Natural killer cell (primary cell): ENCODE measurements at regions not wholly inside any gene's neighbourhood (a gene's known extent, or its start where the extent isn't known, plus 50 kb on each side); places are given as distances from the start of the nearest gene placed in this dataset.

ENCODE experiments used
- ATAC-seq, 3 donors: fragments of 150-1000 bp in 2 of 3; fragments of 200-7000 bp in 1 of 3; cut with Tn5 transposase; 1 replicate in 1 of 3; 2 replicates in 2 of 3; pipeline ENCODE4 v1.10.0; 2021; ENCODE audit warnings: mild to moderate bottlenecking in 2 of 3, moderate library complexity in 2 of 3
- DNase-seq, 2 donors: peaks; one replicate each; pipeline versions ENCODE4 v3.0.0 to v3.0.0-alpha.2; 2013 to 2021; ENCODE audit warnings: mixed read lengths in 1 of 2
- H3K27ac ChIP-seq: one replicate; pipeline ENCODE4 v1.5.1; 2013; ENCODE audit warnings: mild to moderate bottlenecking, low read length
- H3K27me3 ChIP-seq: one replicate; pipeline ENCODE4 v1.6.1; 2013; ENCODE audit warnings: low read length; ENCODE audit not compliant: control insufficient read depth, insufficient read depth
- H3K36me3 ChIP-seq: one replicate; pipeline ENCODE4 v1.6.1; 2013; ENCODE audit warnings: low read length; ENCODE audit not compliant: control insufficient read depth, insufficient read depth
- H3K4me1 ChIP-seq: one replicate; pipeline ENCODE4 v1.6.1; 2013; ENCODE audit warnings: low read length; ENCODE audit not compliant: control insufficient read depth, insufficient read depth
- H3K4me3 ChIP-seq: one replicate; pipeline ENCODE4 v1.5.1; 2013; ENCODE audit warnings: low read length
- H3K9me3 ChIP-seq: one replicate; pipeline ENCODE4 v1.6.1; 2013; ENCODE audit warnings: low read length; ENCODE audit not compliant: control insufficient read depth, insufficient read depth
- H3K27ac Mint-ChIP-seq, 2 donors: one replicate each; pipeline ENCODE4 v1.8.0; 2022; ENCODE audit warnings: mild to moderate bottlenecking in 2 of 2, mixed read lengths in 2 of 2, moderate library complexity in 1 of 2
- H3K27me3 Mint-ChIP-seq, 2 donors: one replicate each; pipeline ENCODE4 v1.8.0; 2022; ENCODE audit warnings: low read depth in 2 of 2, mixed read lengths in 2 of 2
- H3K36me3 Mint-ChIP-seq: one replicate; pipeline ENCODE4 v1.8.0; 2022; ENCODE audit warnings: mixed read lengths
- H3K4me1 Mint-ChIP-seq, 2 donors: one replicate each; pipeline ENCODE4 v1.8.0; 2022; ENCODE audit warnings: mixed read lengths in 2 of 2
- H3K4me3 Mint-ChIP-seq: one replicate; pipeline ENCODE4 v1.8.0; 2022; ENCODE audit warnings: mild to moderate bottlenecking, moderate library complexity, mixed read lengths
- H3K9me3 Mint-ChIP-seq, 2 donors: one replicate each; pipeline ENCODE4 v1.8.0; 2022; ENCODE audit warnings: mixed read lengths in 2 of 2
- CTCF ChIP-seq: fragments of 200-600 bp; IDR thresholded peaks from one replicate; pipeline ENCODE4 v1.8.0; 2022; ENCODE audit warnings: antibody characterized with exemption
- WGBS: methylation state at CpG from one replicate; pipeline ENCODE4 v1.1.7; 2013; ENCODE audit warnings: missing lambda C conversion rate; ENCODE audit not compliant: insufficient coverage; 5-methylcytosine and 5-hydroxymethylcytosine counted together
- intact Hi-C: fragments of 100-400 bp; cut with micrococcal nuclease; formaldehyde crosslinking; loops from one replicate; pipeline ENCODE4 v1.14.2; 2022

GRCh38 chr11:80542704-80543103, 1101.9 kb upstream of the TENM4 start:
- WGBS, result no CpG with 5 or more reads among the region's 2 CpGs
- intact Hi-C loops, result no loop called here

GRCh38 chr11:80538040-80538439, 1097.2 kb upstream of the TENM4 start:
- peaks cover 4% of the 10 kb centered on the region for H3K9me3 ChIP-seq
- no peak overlapping the region for H3K27ac ChIP-seq
- peaks cover 19% of the 10 kb centered on the region in 2 donors for H3K9me3 Mint-ChIP-seq
- ATAC-seq (no peak), DNase-seq (no peak)
- whole genome bisulfite sequencing, result 80% methylated on average over 1 of the region's 2 CpGs
- H3K27me3 ChIP-seq, result no peaks in the 10 kb centered on the region
- TF ChIP-seq CTCF, result no peak
- no peak overlapping the region for H3K4me3 Mint-ChIP-seq
- H3K4me3 ChIP-seq, result no peak overlapping the region
- H3K36me3 ChIP-seq, result no peaks in the 10 kb centered on the region
- no peaks in the 10 kb centered on the region for H3K27me3 Mint-ChIP-seq
- no peaks in the 10 kb centered on the region for H3K4me1 ChIP-seq
- H3K27ac Mint-ChIP-seq, result no peak overlapping the region
- intact Hi-C loops, result no loop called here
- no peaks in the 10 kb centered on the region for H3K36me3 Mint-ChIP-seq
- H3K4me1 Mint-ChIP-seq, result no peaks in the 10 kb centered on the region

More at GRCh38 chr11:80542704-80543103, 1101.9 kb upstream of the TENM4 start:
- Histone ChIP-seq H3K36me3 (no peaks in the 10 kb centered on the region), H3K4me1 (no peaks in the 10 kb centered on the region), H3K4me3 (no peak overlapping the region), H3K9me3 (peaks cover 6% of the 10 kb centered on the region), H3K27ac (no peak overlapping the region), H3K27me3 (no peaks in the 10 kb centered on the region)
- TF ChIP-seq CTCF, result no peak
- DNase-seq, result no peak
- H3K27ac Mint-ChIP-seq, result no peak overlapping the region
- ATAC-seq, result no peak
- H3K27me3 Mint-ChIP-seq, result no peaks in the 10 kb centered on the region
- H3K36me3 Mint-ChIP-seq, result peaks cover 17% of the 10 kb centered on the region
- peaks cover 14 to 18% of the 10 kb centered on the region in 2 donors for H3K9me3 Mint-ChIP-seq
- H3K4me1 Mint-ChIP-seq, result no peaks in the 10 kb centered on the region
- H3K4me3 Mint-ChIP-seq, result no peak overlapping the region

- no peak for DNase-seq
- H3K9me3 Mint-ChIP-seq, result peaks cover 12 to 15% of the 10 kb centered on the region in 2 donors
- H3K4me1 Mint-ChIP-seq, result no peaks in the 10 kb centered on the region
- no peak for ATAC-seq
- WGBS, result 81% methylated on average over 1 of the region's 1 CpG
- no peak for TF ChIP-seq CTCF
- H3K9me3 ChIP-seq, result peaks cover 6% of the 10 kb centered on the region
- no peak overlapping the region for H3K27ac Mint-ChIP-seq
- H3K4me1 ChIP-seq, result no peaks in the 10 kb centered on the region
- H3K4me3 Mint-ChIP-seq, result no peak overlapping the region
- intact Hi-C loops, result no loop called here
- no peaks in the 10 kb centered on the region for H3K27me3 Mint-ChIP-seq
- H3K36me3 ChIP-seq, result no peaks in the 10 kb centered on the region
- no peaks in the 10 kb centered on the region for H3K27me3 ChIP-seq
- no peaks in the 10 kb centered on the region for H3K36me3 Mint-ChIP-seq
- no peak overlapping the region for H3K4me3 ChIP-seq
- no peak overlapping the region for H3K27ac ChIP-seq
Measured at GRCh38 chr11:80533463-80533862, 1092.6 kb upstream of the TENM4 start.

GRCh38 chr11:80532633-80533232, 1091.9 kb upstream of the TENM4 start:
- no peak overlapping the region for H3K4me3 Mint-ChIP-seq
- H3K4me1 Mint-ChIP-seq, result no peaks in the 10 kb centered on the region
- H3K27ac Mint-ChIP-seq, result no peak overlapping the region
- 91% methylated on average over 21 of the region's 21 CpGs for WGBS
- Histone ChIP-seq H3K27me3 (no peaks in the 10 kb centered on the region), H3K9me3 (peaks cover 6% of the 10 kb centered on the region), H3K36me3 (no peaks in the 10 kb centered on the region), H3K4me3 (no peak overlapping the region), H3K4me1 (no peaks in the 10 kb centered on the region), H3K27ac (no peak overlapping the region)
- H3K27me3 Mint-ChIP-seq, result no peaks in the 10 kb centered on the region
- DNase-seq, result no peak
- intact Hi-C loops, result no loop called here
- TF ChIP-seq CTCF, result no peak
- no peaks in the 10 kb centered on the region for H3K36me3 Mint-ChIP-seq
- no peak for ATAC-seq
- H3K9me3 Mint-ChIP-seq, result peaks cover 13% of the 10 kb centered on the region in 2 donors
